Left lung (tissue), 4 donors: ENCODE measurements at regions not wholly inside any gene's neighbourhood (a gene's known extent, or its start where the extent isn't known, plus 50 kb on each side); places are given as distances from the start of the nearest gene placed in this dataset.
"Not testable (repeated sequence)": the region's sequence is repeated elsewhere in the genome, so short reads cannot be mapped to it uniquely, and the experiment has no call there.

Experiments
- ATAC-seq: fragments of 200-7000 bp; cut with Tn5 transposase; one replicate; pipeline ENCODE4 v1.9.1; 2020; ENCODE audit warnings: moderate library complexity
- DNase-seq, 4 donors: peaks; one replicate each; pipeline ENCODE4 v3.0.0-alpha.2; 2013 to 2020
- H3K27ac ChIP-seq, 2 donors: fragments of 200-600 bp; sonication (generic) in 1 of 2; one replicate each; pipeline versions ENCODE4 v1.5.0 to v1.8.0; 2020 to 2021
- H3K27me3 ChIP-seq, 2 donors: fragments of 200-600 bp; sonication (generic) in 1 of 2; one replicate each; pipeline versions ENCODE4 v1.5.0 to v1.8.0; 2020 to 2021
- H3K36me3 ChIP-seq, 2 donors: fragments of 200-600 bp; sonication (generic) in 1 of 2; one replicate each; pipeline versions ENCODE4 v1.5.0 to v1.8.0; 2020 to 2021
- H3K4me1 ChIP-seq, 2 donors: fragments of 200-600 bp; one replicate each; pipeline ENCODE4 v1.8.0; 2021
- H3K4me3 ChIP-seq, 2 donors: fragments of 200-600 bp; sonication (generic) in 1 of 2; one replicate each; pipeline versions ENCODE4 v1.5.0 to v1.8.0; 2020 to 2021; ENCODE audit warnings: mild to moderate bottlenecking in 1 of 2
- H3K9me3 ChIP-seq, 2 donors: fragments of 200-600 bp; sonication (generic) in 1 of 2; one replicate each; pipeline versions ENCODE4 v1.5.0 to v1.8.0; 2020 to 2021
- CTCF ChIP-seq, 2 donors: fragments of 200-600 bp; sonication (generic) in 1 of 2; IDR thresholded peaks; one replicate each; pipeline versions ENCODE4 v1.5.0 to v1.8.0; 2021; ENCODE audit warnings: antibody characterized with exemption in 2 of 2
- intact Hi-C, 2 donors: fragments of 100-400 bp; cut with DNase I; formaldehyde crosslinking; loops; one replicate each; pipeline versions ENCODE4 v1.11.2 to v1.14.2; 2022
- donor health status: DM: no; HTN: yes; CAD: no.
- donor health status: DM: no; HTN: no; CAD: no.

GRCh38 chr2:111670776-111671175 lies 213.2 kb downstream of the ANAPC1 start:
- intact Hi-C loops: no loop called here
- H3K9me3 ChIP-seq: no peaks in the 10 kb centered on the region
- H3K4me3 ChIP-seq: no peak overlapping the region
- no peak for ATAC-seq
- H3K27ac ChIP-seq: no peak overlapping the region
- no peaks in the 10 kb centered on the region for H3K36me3 ChIP-seq
- H3K4me1 ChIP-seq: peaks cover 0 to 28% of the 10 kb centered on the region in 2 donors
- H3K27me3 ChIP-seq: no peaks in the 10 kb centered on the region
- TF ChIP-seq CTCF (IDR thresholded peaks at IDR 0.05): no peak
- DNase-seq: no peak

- intact Hi-C loops: no loop called here
- no peaks in the 10 kb centered on the region for H3K36me3 ChIP-seq
- ATAC-seq (peak; percentile 71), DNase-seq (peak in 1 of 4 donors; percentile 82)
- H3K27me3 ChIP-seq: no peaks in the 10 kb centered on the region
- no peaks in the 10 kb centered on the region for H3K9me3 ChIP-seq
- no peak overlapping the region for H3K27ac ChIP-seq
- no peak for TF ChIP-seq CTCF (IDR thresholded peaks at IDR 0.05)
- no peak overlapping the region for H3K4me3 ChIP-seq
- H3K4me1 ChIP-seq: peaks cover 0 to 34% of the 10 kb centered on the region in 2 donors
These were observed 212.4 kb downstream of the ANAPC1 start for GRCh38 chr2:111671426-111672150.

- DNase-seq: peak in 1 of 4 donors; percentile 74
- peaks cover 0 to 34% of the 10 kb centered on the region in 2 donors for H3K4me1 ChIP-seq
- H3K9me3 ChIP-seq, H3K36me3 ChIP-seq, H3K27me3 ChIP-seq, H3K4me3 ChIP-seq, H3K27ac ChIP-seq, intact Hi-C loops, ATAC-seq: not testable (repeated sequence)
These were observed 211.4 kb downstream of the ANAPC1 start for GRCh38 chr2:111672641-111673040.

- Histone ChIP-seq H3K4me3 (no peak overlapping the region), H3K9me3 (no peaks in the 10 kb centered on the region), H3K27me3 (no peaks in the 10 kb centered on the region), H3K4me1 (peaks cover 0 to 39% of the 10 kb centered on the region in 2 donors), H3K27ac (no peak overlapping the region), H3K36me3 (no peaks in the 10 kb centered on the region)
- intact Hi-C loops: no loop called here
- TF ChIP-seq CTCF (IDR thresholded peaks at IDR 0.05): no peak
- DNase-seq (no peak), ATAC-seq (no peak)
These were observed 210.5 kb downstream of the ANAPC1 start for GRCh38 chr2:111673526-111673925.

- ATAC-seq (peak; percentile 40), DNase-seq (no peak)
- H3K27me3 ChIP-seq: no peaks in the 10 kb centered on the region
- H3K27ac ChIP-seq: no peak overlapping the region
- peaks cover 0 to 45% of the 10 kb centered on the region in 2 donors for H3K4me1 ChIP-seq
- no peak for TF ChIP-seq CTCF (IDR thresholded peaks at IDR 0.05)
- H3K9me3 ChIP-seq: no peaks in the 10 kb centered on the region
- H3K36me3 ChIP-seq: no peaks in the 10 kb centered on the region
- intact Hi-C loops: no loop called here
- H3K4me3 ChIP-seq: no peak overlapping the region
These were observed 208.4 kb downstream of the ANAPC1 start for GRCh38 chr2:111675419-111676194.
